GM18858 (cell line): ENCODE measurements at regions not wholly inside any gene's neighbourhood (a gene's known extent, or its start where the extent isn't known, plus 50 kb on each side); places are given as distances from the start of the nearest gene placed in this dataset.

Experiments used
- ATAC-seq: cut with Tn5 transposase; IDR thresholded peaks from one replicate; pipeline ENCODE4 v1.9.1; 2021; ENCODE audit not compliant: unreplicated experiment

DNA sequence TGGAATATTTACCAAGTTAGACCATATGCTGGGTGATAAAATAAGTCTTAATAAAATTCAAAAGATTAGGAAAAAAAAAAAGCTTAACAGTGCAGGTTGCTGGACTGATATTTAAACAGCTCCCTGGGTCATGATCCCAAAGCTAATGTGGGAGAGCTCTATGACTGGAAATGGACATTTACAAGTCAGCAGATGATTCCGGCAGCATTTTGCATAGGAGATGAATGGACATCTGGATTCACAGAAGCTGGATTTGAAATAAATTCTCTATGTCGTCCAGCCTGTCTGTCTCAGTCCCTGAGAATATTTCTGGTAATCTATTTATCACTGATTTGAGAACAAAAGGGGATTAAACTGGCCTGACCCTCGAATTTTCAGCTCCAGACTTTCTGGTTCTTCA lies 52.3 kb upstream of the KLHL25 start:
- ATAC-seq: no peak

DNA sequence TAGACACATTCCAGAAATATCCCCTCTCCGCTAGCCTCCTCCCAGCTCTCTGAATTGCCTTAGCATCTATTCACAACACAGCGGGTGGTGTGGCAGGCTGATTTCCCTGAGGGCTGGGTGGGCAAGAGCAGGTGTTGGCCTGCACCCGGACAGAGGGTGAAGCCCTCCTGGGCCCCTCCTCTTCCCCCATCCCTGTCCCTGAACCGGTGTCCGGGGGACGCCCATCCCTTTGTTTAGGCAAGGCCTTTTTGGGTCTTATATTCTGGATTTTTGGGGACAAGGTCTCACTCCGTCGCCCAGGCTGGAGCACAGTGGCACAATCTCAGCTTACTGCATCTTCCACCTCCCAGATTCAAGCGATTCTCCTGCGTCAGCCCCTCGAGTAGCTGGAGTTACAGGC lies 55.2 kb upstream of the KLHL25 start:
- no peak for ATAC-seq

- no peak for ATAC-seq
Observed at GRCh38 chr15:85852969-85853368, 58.2 kb upstream of the KLHL25 start.

GRCh38 chr15:85854345-85855097 lies 59.8 kb upstream of the KLHL25 start:
- ATAC-seq: peak; percentile 71

- ATAC-seq: peak; percentile 69
Observed at GRCh38 chr15:85858586-85859375, 64.1 kb upstream of the KLHL25 start.

DNA sequence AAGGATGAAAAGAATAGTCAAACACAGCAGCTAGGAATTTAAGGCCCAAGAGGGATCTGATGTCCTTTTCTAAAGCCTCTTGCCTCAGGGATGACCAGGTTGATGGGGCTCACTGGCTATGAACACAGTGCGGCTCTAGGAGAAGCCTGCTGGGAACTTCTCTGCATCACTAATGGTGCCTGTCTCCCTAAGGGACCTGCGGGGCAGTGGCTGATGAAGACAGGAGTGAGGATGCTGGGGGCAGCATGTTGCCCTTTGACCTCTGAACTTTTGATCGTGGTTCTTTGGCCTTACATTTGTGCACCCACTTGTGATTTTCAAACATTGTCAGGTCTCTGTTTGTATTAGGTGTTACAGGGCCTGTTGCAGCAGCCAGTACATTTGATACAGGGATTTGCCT lies 64.9 kb upstream of the KLHL25 start:
- ATAC-seq: no peak

DNA sequence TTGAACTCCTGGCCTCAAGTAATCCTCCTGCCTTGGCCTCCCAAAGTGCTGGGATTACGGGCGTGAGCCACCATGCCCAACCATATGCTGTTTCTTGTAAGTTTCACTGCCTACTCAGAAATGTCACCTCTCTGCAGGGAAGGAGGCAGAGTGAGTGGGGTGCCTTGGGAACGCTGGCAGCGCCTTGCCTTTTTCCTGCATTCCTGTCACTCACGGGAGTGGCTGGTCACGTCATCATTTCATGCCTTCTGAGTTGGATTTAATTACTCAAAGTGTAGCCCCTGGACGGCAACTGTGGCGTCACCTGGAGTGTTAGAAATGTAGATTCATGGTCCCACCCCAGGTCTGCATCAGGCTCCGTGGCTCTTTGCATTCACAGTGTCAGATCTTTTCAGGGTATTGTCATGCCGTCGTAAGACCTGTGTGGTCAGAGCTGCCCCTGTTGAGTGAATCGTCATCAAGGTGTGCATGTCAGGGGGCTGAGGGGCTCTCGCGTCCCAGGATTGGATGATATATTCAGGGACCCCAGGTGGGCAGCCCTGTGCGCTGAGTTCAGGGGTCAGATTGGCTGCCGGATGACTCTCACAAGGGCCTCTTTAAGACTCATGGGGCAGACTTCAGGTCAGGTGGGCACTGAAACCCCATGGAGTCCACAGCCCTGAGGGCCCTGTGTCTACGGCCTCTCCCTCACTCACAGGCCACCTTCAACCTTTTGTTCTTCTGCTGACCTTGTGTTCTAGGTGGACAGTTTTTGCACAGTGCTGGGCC lies 65.9 kb upstream of the KLHL25 start:
- ATAC-seq: no peak

GRCh38 chr15:85865070-85865684 lies 70.5 kb upstream of the KLHL25 start:
- no peak for ATAC-seq

DNA sequence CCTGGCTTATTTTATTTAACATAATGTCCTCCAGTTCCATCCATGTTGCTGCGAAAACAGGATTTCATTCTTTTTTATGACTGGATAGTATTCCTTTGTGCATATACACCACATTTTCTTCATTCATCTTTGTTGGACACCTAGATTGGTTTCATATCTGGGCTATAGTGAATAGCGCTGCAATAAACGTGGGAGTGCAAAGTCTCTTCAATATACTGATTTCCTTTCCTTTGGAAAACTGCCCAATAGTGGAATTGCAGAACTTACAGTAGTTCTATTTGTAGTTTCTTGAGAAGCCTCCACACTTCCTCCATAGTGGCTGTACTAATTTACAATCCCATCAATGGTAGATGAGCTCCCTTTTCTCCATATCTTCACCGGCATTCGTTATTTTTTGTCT lies 72.5 kb upstream of the KLHL25 start:
- ATAC-seq: no peak

- no peak for ATAC-seq
Observed at GRCh38 chr15:85869124-85869523, 74.4 kb upstream of the KLHL25 start.

- ATAC-seq: no peak
Observed at GRCh38 chr15:85870216-85871014, 75.7 kb upstream of the KLHL25 start.

GRCh38 chr15:85871545-85871944 lies 76.8 kb upstream of the KLHL25 start:
- no peak for ATAC-seq

DNA sequence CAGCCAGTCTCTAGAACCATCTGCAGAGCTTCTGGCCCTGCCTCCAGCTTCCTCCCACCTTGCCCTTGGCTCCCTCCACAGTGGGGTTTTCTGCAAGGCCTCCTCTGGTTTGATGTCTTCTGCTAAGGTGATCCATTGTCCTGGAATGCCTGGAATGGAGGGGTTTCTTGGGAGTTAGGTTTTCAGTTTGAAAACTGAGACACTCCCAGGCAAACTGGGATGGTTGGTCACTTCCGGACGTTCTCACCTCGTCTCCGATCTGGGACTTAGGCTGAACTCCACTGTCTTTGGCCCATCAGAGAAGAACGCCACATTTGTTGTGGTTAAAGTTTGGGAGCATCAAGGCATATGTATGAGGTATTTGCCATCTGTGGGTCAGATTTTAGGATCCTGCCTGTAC lies 77.4 kb upstream of the KLHL25 start:
- no peak for ATAC-seq

DNA sequence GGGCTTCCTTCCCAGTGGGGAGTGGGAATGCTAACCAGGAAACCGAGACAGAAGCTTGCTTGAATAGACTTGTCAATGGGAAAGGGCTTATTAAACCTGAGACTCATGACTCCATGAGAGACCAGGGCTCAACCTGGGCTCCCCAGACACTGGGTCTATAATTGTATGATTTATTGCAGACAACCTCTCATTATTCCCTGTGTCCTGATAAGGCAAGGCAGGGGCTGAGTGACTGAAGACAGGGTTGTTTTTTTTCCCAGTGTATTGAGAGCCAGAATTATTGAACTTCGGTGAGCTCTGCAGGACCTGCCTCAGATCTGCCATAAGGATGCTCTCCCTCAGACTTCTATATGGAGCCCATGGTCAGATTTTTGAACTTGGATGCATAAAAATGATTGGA lies 79.5 kb upstream of the KLHL25 start:
- ATAC-seq: no peak

DNA sequence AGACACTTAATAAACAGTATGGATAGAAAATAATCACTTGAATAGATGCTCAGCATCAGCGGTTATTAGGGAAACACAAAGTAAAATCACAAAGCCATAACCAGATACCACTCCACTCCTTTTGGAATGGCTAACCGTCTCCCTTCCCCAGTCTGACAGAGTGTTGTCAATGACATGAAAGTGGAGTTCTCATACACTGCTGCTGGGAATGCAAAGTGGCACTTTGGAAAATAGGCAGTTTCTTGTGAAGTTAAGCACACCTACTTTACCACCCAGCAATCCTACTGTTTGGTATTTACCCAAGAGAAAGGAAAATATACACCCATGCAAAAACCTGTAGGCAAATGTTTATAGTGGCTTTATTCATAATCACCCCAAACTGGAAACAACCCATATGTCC lies 81.0 kb upstream of the KLHL25 start:
- no peak for ATAC-seq

- ATAC-seq: no peak
Observed at GRCh38 chr15:85878828-85879225, 84.1 kb upstream of the KLHL25 start.

DNA sequence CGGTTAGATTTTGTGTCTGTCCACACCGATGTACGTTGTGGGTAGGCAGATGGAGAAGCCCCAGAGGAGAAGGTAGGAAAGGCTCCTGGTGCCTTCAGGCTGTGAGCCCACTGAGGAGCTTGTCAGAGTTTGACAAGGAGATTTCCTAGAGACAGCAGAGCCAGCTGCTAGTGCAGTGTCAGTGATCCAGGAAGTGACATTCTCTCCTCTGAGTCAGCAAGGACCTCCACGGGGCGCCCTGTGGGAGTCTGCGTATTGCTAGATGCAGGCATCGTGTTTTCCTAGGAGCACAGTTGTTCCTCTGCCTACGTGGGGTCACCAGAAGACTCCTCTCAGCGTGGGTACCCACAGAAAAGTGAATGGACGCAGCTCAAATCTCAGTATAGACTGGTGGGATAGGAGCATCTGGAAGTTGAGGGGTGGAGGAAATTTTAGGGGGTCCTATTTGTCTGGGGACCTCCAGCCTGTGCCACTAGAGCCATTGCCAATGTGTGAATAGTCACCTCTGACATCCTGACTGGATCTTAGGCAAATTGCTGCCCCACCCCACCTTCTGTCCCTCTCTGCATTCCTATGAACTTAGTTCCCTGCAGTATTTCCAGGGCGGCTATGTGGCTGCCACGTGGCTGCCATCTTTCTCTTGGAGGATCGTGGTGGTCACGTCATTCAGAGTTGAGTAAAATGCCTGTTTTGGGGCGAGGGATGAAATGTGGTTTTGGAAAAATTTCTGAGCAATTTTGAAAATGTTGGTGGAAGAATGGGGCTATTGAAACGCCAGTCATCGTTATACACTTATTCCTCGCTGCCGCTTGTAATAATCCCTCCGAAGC lies 84.8 kb upstream of the KLHL25 start:
- ATAC-seq: no peak

GRCh38 chr15:85880501-85881190 lies 85.9 kb upstream of the KLHL25 start:
- ATAC-seq: no peak

DNA sequence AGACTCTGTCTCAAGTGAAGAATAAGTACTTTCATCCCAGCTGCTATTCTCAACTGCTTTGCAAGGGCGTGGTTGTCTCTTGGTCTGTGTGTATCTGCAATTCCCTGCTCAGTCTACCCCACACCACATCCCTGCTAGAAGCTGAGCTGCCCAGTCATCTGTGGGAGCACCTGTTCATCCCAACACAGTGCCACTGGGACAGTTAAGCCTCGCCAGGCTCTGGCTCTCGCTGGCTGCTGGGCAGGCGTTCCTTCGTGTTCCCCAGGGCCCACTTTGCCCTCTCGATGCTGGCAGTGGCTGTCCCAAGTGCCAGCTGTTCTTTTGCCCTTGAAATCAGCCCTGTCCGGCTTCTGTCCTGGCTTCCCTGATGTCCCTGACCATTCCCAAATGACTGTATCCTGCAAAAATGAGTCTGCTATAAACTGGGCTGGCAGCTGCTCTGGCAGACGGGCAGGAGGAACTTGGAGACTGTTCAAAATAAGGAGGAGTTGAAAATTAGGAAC lies 91.6 kb upstream of the KLHL25 start:
- ATAC-seq: no peak
